Mesendoderm (in vitro differentiated cells): ENCODE measurements at regions not wholly inside any gene's neighbourhood (a gene's known extent, or its start where the extent isn't known, plus 50 kb on each side); places are given as distances from the start of the nearest gene placed in this dataset.

Experiments used
- DNase-seq: peaks from one replicate; pipeline ENCODE4 v3.0.0; 2013
- H2AK5ac ChIP-seq: 2 replicates; pipeline ENCODE4 v1.6.1; 2013; ENCODE audit warnings: low read length, inconsistent platforms
- H2BK120ac ChIP-seq: 2 replicates; pipeline ENCODE4 v1.6.1; 2013; ENCODE audit warnings: low read depth, mild to moderate bottlenecking, low read length, moderate library complexity, mixed read lengths
- H2BK15ac ChIP-seq: replicated peaks from 2 replicates; pipeline ENCODE4 v1.6.1; 2013; ENCODE audit warnings: low read depth, mild to moderate bottlenecking, moderate library complexity
- H2BK5ac ChIP-seq: 2 replicates; pipeline ENCODE4 v1.6.1; 2013; ENCODE audit warnings: low read length, inconsistent platforms
- H3K18ac ChIP-seq: 2 replicates; pipeline ENCODE4 v1.6.1; 2013; ENCODE audit warnings: mild to moderate bottlenecking, low read length, mixed read lengths
- H3K23ac ChIP-seq: one replicate; pipeline ENCODE4 v1.6.1; 2013; ENCODE audit warnings: low read length
- H3K27ac ChIP-seq: 2 replicates; pipeline ENCODE4 v1.5.1; 2013; ENCODE audit warnings: low read depth, mild to moderate bottlenecking, inconsistent platforms, low read length, moderate library complexity
- H3K27me3 ChIP-seq: 2 replicates; pipeline ENCODE4 v1.6.1; 2013; ENCODE audit warnings: low read length, control low read depth, mild to moderate bottlenecking, inconsistent platforms; ENCODE audit not compliant: insufficient read depth, poor library complexity
- H3K36me3 ChIP-seq: 2 replicates; pipeline ENCODE4 v1.6.1; 2013; ENCODE audit warnings: low read length, inconsistent platforms; ENCODE audit not compliant: control insufficient read depth, insufficient read depth
- H3K4ac ChIP-seq: one replicate; pipeline ENCODE4 v1.6.1; 2013; ENCODE audit warnings: low read depth, mild to moderate bottlenecking, low read length, moderate library complexity
- H3K4me1 ChIP-seq: 2 replicates; pipeline ENCODE4 v1.6.1; 2013; ENCODE audit warnings: low read depth, low read length, inconsistent platforms; ENCODE audit not compliant: control insufficient read depth
- H3K4me2 ChIP-seq: 2 replicates; pipeline ENCODE4 v1.6.1; 2013; ENCODE audit warnings: low read length
- H3K4me3 ChIP-seq: 2 replicates; pipeline ENCODE4 v1.5.1; 2013; ENCODE audit warnings: mild to moderate bottlenecking, low read length
- H3K56ac ChIP-seq: one replicate; pipeline ENCODE4 v1.6.1; 2013; ENCODE audit warnings: low read length
- H3K79me1 ChIP-seq: 2 replicates; pipeline ENCODE4 v1.6.1; 2013; ENCODE audit warnings: low read length, inconsistent platforms
- H3K79me2 ChIP-seq: 2 replicates; pipeline ENCODE4 v1.6.1; 2013; ENCODE audit warnings: mild to moderate bottlenecking, low read length; ENCODE audit not compliant: control insufficient read depth, insufficient read depth
- H3K9ac ChIP-seq: 2 replicates; pipeline ENCODE4 v1.6.1; 2013; ENCODE audit warnings: low read length, inconsistent platforms
- H4K5ac ChIP-seq: one replicate; pipeline ENCODE4 v1.6.1; 2013; ENCODE audit warnings: low read length
- H4K8ac ChIP-seq: one replicate; pipeline ENCODE4 v1.6.1; 2013; ENCODE audit warnings: low read depth, mild to moderate bottlenecking, control low read depth, low read length, moderate library complexity
- WGBS: extraction: QIAGEN DNeasy Blood & Tissue Kit; methylation state at CpG from one replicate; pipeline ENCODE4 v1.1.7; 2013; ENCODE audit warnings: low lambda C conversion rate, missing lambda C conversion rate; ENCODE audit not compliant: insufficient coverage; ENCODE audit errors: extremely low coverage; 5-methylcytosine and 5-hydroxymethylcytosine counted together

- Histone ChIP-seq H3K56ac (no peak overlapping the region), H3K4me3 (no peak overlapping the region), H2BK120ac (no peak overlapping the region), H3K18ac (no peak overlapping the region), H3K9ac (no peak overlapping the region), H3K36me3 (no peaks in the 10 kb centered on the region), H2BK5ac (no peak overlapping the region), H3K79me2 (no peaks in the 10 kb centered on the region), H2BK15ac (no peak overlapping the region), H3K27ac (no peak overlapping the region), H3K27me3 (no peaks in the 10 kb centered on the region), H4K8ac (no peak overlapping the region), H3K4me2 (no peak overlapping the region), H3K4me1 (no peaks in the 10 kb centered on the region), H4K5ac (no peak overlapping the region), H3K79me1 (no peaks in the 10 kb centered on the region), H3K4ac (no peak overlapping the region), H3K23ac (no peak overlapping the region), H2AK5ac (no peak overlapping the region)
- WGBS: no CpG with 5 or more reads among the region's 3 CpGs
- no peak for DNase-seq
Measured at GRCh38 chr6:9484091-9484490, 930.8 kb downstream of the TFAP2A start.

DNA sequence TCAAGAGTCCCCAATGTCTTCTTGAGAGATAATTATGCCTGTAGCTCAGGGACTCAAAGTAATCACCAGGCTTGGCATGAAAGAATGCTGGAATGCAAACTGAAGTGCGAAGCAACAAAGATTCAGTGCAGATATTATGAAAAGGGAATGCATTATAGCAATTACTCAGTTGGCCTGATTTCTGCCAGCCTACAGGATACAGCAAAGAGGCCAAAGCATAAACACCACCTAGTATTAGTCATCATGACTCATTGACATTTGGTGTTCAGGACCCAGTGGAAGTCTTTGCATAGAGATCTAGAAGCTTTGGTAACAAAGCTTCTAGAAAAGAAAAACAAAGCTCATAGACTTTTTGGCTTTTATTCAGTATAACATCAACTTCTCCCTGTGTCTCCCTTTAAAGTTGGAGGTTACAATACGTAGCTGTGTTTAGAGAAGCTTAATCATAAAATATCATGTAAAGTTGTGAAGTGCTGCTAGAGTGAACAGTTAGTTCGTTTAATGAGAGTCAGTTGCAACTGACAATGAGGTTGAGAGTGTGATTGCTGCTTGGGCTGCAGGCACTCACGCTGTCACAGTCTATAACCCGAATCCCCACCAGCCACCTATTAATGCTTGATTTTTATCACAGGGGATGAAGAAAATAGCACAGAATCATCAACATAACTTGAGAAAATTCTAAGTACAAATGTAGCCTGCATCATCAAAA, 932.7 kb downstream of the TFAP2A start:
- Histone ChIP-seq H4K8ac (no peak overlapping the region), H3K4me1 (no peaks in the 10 kb centered on the region), H3K4me3 (no peak overlapping the region), H3K18ac (no peak overlapping the region), H4K5ac (no peak overlapping the region), H2BK5ac (no peak overlapping the region), H3K79me2 (no peaks in the 10 kb centered on the region), H3K27ac (no peak overlapping the region), H2BK120ac (no peak overlapping the region), H3K79me1 (no peaks in the 10 kb centered on the region), H3K4me2 (no peak overlapping the region), H3K4ac (no peak overlapping the region), H3K9ac (no peak overlapping the region), H2AK5ac (no peak overlapping the region), H3K36me3 (no peaks in the 10 kb centered on the region), H2BK15ac (no peak overlapping the region), H3K56ac (no peak overlapping the region), H3K23ac (no peak overlapping the region), H3K27me3 (no peaks in the 10 kb centered on the region)
- no CpG with 5 or more reads among the region's 5 CpGs for WGBS
- DNase-seq: peak; percentile 80

- Histone ChIP-seq H2BK5ac (no peak overlapping the region), H4K8ac (no peak overlapping the region), H2AK5ac (no peak overlapping the region), H3K36me3 (no peaks in the 10 kb centered on the region), H3K27me3 (no peaks in the 10 kb centered on the region), H3K4me2 (no peak overlapping the region), H2BK120ac (no peak overlapping the region), H3K79me2 (no peaks in the 10 kb centered on the region), H3K4me1 (no peaks in the 10 kb centered on the region), H3K4ac (no peak overlapping the region), H3K9ac (no peak overlapping the region), H3K4me3 (no peak overlapping the region), H2BK15ac (no peak overlapping the region), H4K5ac (no peak overlapping the region), H3K79me1 (no peaks in the 10 kb centered on the region), H3K18ac (no peak overlapping the region), H3K23ac (no peak overlapping the region), H3K56ac (no peak overlapping the region), H3K27ac (no peak overlapping the region)
- no CpG with 5 or more reads among the region's 7 CpGs for WGBS
- peak; percentile 19 for DNase-seq
Measured at GRCh38 chr6:9481292-9482029, 933.4 kb downstream of the TFAP2A start.

DNA sequence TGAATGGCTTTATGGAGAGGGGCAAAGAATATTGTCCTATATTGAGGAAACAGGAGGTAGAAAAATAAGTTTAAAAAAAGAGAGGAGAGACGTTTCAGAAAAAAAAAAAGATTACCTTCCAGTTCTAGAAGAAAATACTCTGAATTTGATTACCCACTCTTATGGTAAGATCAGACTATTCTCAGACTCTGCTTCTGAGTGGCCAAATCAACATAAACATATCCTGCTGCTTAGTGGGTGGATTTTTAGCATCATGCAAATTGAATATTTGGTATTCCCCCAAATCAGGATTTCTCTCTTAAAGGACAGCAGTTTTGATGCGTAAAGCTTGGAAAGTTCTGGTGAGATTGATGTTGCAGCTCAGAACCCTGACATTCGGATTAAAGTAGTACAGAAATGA, 946.6 kb downstream of the TFAP2A start:
- H2BK5ac ChIP-seq: no peak overlapping the region
- no peak overlapping the region for H3K56ac ChIP-seq
- no peak overlapping the region for H3K4ac ChIP-seq
- H3K4me3 ChIP-seq: no peak overlapping the region
- H3K4me1 ChIP-seq: peaks cover 1% of the 10 kb centered on the region
- H4K5ac ChIP-seq: no peak overlapping the region
- DNase-seq: no peak
- H3K27ac ChIP-seq: no peak overlapping the region
- no CpG with 5 or more reads among the region's 3 CpGs for WGBS
- no peak overlapping the region for H3K23ac ChIP-seq
- H3K18ac ChIP-seq: no peak overlapping the region
- H3K9ac ChIP-seq: no peak overlapping the region
- no peaks in the 10 kb centered on the region for H3K79me1 ChIP-seq
- no peaks in the 10 kb centered on the region for H3K36me3 ChIP-seq
- no peak overlapping the region for H2BK120ac ChIP-seq
- H3K4me2 ChIP-seq: no peak overlapping the region
- no peak overlapping the region for H2AK5ac ChIP-seq
- H4K8ac ChIP-seq: no peak overlapping the region
- no peaks in the 10 kb centered on the region for H3K27me3 ChIP-seq
- H3K79me2 ChIP-seq: no peaks in the 10 kb centered on the region
- H2BK15ac ChIP-seq: no peak overlapping the region

GRCh38 chr6:9467741-9468140, 947.1 kb downstream of the TFAP2A start:
- no peak overlapping the region for H3K9ac ChIP-seq
- H3K23ac ChIP-seq: no peak overlapping the region
- H3K18ac ChIP-seq: no peak overlapping the region
- H2BK5ac ChIP-seq: no peak overlapping the region
- H3K4ac ChIP-seq: no peak overlapping the region
- no peak overlapping the region for H3K27ac ChIP-seq
- H3K79me1 ChIP-seq: no peaks in the 10 kb centered on the region
- H2AK5ac ChIP-seq: no peak overlapping the region
- H2BK120ac ChIP-seq: no peak overlapping the region
- H4K5ac ChIP-seq: no peak overlapping the region
- no peak overlapping the region for H3K4me3 ChIP-seq
- H3K4me2 ChIP-seq: no peak overlapping the region
- peaks cover 1% of the 10 kb centered on the region for H3K4me1 ChIP-seq
- no peak overlapping the region for H3K56ac ChIP-seq
- no CpG with 5 or more reads among the region's 3 CpGs for whole genome bisulfite sequencing
- no peaks in the 10 kb centered on the region for H3K27me3 ChIP-seq
- no peak for DNase-seq
- no peak overlapping the region for H4K8ac ChIP-seq
- no peaks in the 10 kb centered on the region for H3K36me3 ChIP-seq
- H2BK15ac ChIP-seq: no peak overlapping the region
- H3K79me2 ChIP-seq: no peaks in the 10 kb centered on the region
